GM23338 (cell line): ENCODE measurements at regions not wholly inside any gene's neighbourhood (a gene's known extent, or its start where the extent isn't known, plus 50 kb on each side); places are given as distances from the start of the nearest gene placed in this dataset.
A peak's percentile ranks its signal among the peaks of the same experiment; 100 is the strongest.

Experiments
- ATAC-seq: fragments of 200-7000 bp; cut with Tn5 transposase; 3 replicates; pipeline ENCODE4 v1.9.1; 2020
- DNase-seq: peaks from one replicate; pipeline ENCODE4 v3.0.0-alpha.2; 2015; ENCODE audit warnings: low spot score
- H2AFZ ChIP-seq: fragments of 200-600 bp; sonication (generic); 2 replicates; pipeline ENCODE4 v1.8.0; 2016; ENCODE audit warnings: antibody characterized with exemption, mild to moderate bottlenecking, moderate library complexity
- H3F3A ChIP-seq: fragments of 200-600 bp; sonication (generic); replicated peaks from 2 replicates; pipeline ENCODE4 v1.8.0; 2017; ENCODE audit warnings: antibody characterized with exemption, mixed run types, low read depth
- H3K27ac ChIP-seq: fragments of 200-600 bp; sonication (generic); 2 replicates; pipeline ENCODE4 v1.6.1; 2016; ENCODE audit warnings: low read depth
- H3K27me3 ChIP-seq: fragments of 200-600 bp; sonication (generic); 2 replicates; pipeline ENCODE4 v1.8.0; 2016; ENCODE audit warnings: mild to moderate bottlenecking, mixed run types, moderate library complexity; ENCODE audit not compliant: insufficient read depth
- H3K36me3 ChIP-seq: fragments of 200-600 bp; sonication (generic); 2 replicates; pipeline ENCODE4 v1.8.0; 2016; ENCODE audit warnings: mild to moderate bottlenecking; ENCODE audit not compliant: insufficient read depth
- H3K4me1 ChIP-seq: fragments of 200-600 bp; sonication (generic); 2 replicates; pipeline ENCODE4 v1.8.0; 2016; ENCODE audit warnings: mild to moderate bottlenecking, moderate library complexity; ENCODE audit not compliant: insufficient read depth
- H3K4me2 ChIP-seq: fragments of 200-600 bp; sonication (generic); 2 replicates; pipeline ENCODE4 v1.7.1; 2017; ENCODE audit warnings: mixed run types
- H3K4me3 ChIP-seq: fragments of 200-600 bp; sonication (generic); 2 replicates; pipeline ENCODE4 v1.6.1; 2016; ENCODE audit warnings: mixed run types
- H3K79me2 ChIP-seq: fragments of 200-600 bp; sonication (generic); replicated peaks from 2 replicates; pipeline ENCODE4 v1.8.0; 2017; ENCODE audit warnings: mild to moderate bottlenecking; ENCODE audit not compliant: insufficient read depth
- H3K9me2 ChIP-seq: fragments of 200-600 bp; sonication (generic); 2 replicates; pipeline ENCODE4 v1.8.0; 2017; ENCODE audit not compliant: insufficient read depth
- H4K20me1 ChIP-seq: fragments of 200-600 bp; sonication (generic); replicated peaks from 2 replicates; pipeline ENCODE4 v1.8.0; 2017; ENCODE audit warnings: mild to moderate bottlenecking; ENCODE audit not compliant: insufficient read depth
- H3K27ac Mint-ChIP-seq: 2 replicates; pipeline ENCODE4 v1.8.0; 2020; ENCODE audit warnings: inconsistent platforms, mild to moderate bottlenecking, moderate library complexity, mixed read lengths
- H3K27me3 Mint-ChIP-seq: 3 replicates; pipeline ENCODE4 v1.8.0; 2022; ENCODE audit warnings: low read depth, mild to moderate bottlenecking, moderate library complexity, mixed read lengths, inconsistent platforms; ENCODE audit not compliant: insufficient read depth, poor library complexity
- H3K36me3 Mint-ChIP-seq: 3 replicates; pipeline ENCODE4 v1.8.0; 2021; ENCODE audit warnings: low read depth, mild to moderate bottlenecking, inconsistent platforms, moderate library complexity, mixed read lengths
- H3K4me1 Mint-ChIP-seq: 3 replicates; pipeline ENCODE4 v1.8.0; 2020; ENCODE audit warnings: mild to moderate bottlenecking, inconsistent platforms, mixed read lengths
- H3K4me3 Mint-ChIP-seq: 3 replicates; pipeline ENCODE4 v1.8.0; 2021; ENCODE audit warnings: moderate library complexity, mild to moderate bottlenecking, inconsistent platforms, mixed read lengths
- H3K9me3 Mint-ChIP-seq: 3 replicates; pipeline ENCODE4 v1.8.0; 2020; ENCODE audit warnings: moderate library complexity, mild to moderate bottlenecking, inconsistent platforms, mixed read lengths
- STAT1 ChIP-seq: IDR thresholded peaks from one replicate; pipeline ENCODE4 v1.6.1; 2016; ENCODE audit warnings: antibody characterized with exemption; ENCODE audit not compliant: unreplicated experiment
- TF ChIP-seq, protein P1 (sequence below), 2 experiments: fragments of 200-600 bp in 1 of 2; sonication (generic) in 1 of 2; conservative IDR thresholded peaks; 2 replicates each; pipeline versions ENCODE4 v1.5.1 to v1.6.1; 2016 to 2017; ENCODE audit warnings: antibody characterized with exemption in 2 of 2, low read depth in 2 of 2, mild to moderate bottlenecking in 2 of 2, moderate library complexity in 1 of 2

DNA sequence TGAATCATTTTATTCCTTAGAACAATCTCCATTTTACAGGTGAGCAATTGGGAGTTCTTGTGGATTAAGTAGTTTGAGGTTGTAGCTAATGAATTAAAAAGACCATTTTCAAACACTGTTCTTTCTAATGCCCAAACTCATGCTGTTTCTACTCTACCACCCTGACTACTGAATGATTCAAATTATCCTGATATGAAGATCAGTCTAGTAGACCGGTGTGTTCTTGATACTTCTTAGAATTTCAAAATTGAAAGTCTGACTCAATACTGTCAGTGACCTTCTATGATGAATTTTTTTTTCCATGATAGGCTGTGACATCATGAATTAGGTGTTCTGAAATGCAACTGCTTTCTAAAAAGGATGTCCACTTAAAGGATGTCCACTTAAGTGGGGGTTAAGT is 515.5 kb downstream of the DMAC1 start:
- Histone ChIP-seq H3K27me3 (no peaks in the 10 kb centered on the region), H2AFZ (no peak overlapping the region), H3K4me2 (no peak overlapping the region), H3K4me1 (peaks cover 18% of the 10 kb centered on the region; the same call in 1 of the 2 replicates), H3K79me2 (no peaks in the 10 kb centered on the region), H3K36me3 (no peaks in the 10 kb centered on the region), H3K4me3 (no peak overlapping the region), H3K9me2 (peaks cover 14% of the 10 kb centered on the region), H3F3A (no peaks in the 10 kb centered on the region), H4K20me1 (no peaks in the 10 kb centered on the region), H3K27ac (no peak overlapping the region)
- Mint-ChIP-seq H3K4me1 (peaks cover 36% of the 10 kb centered on the region), H3K36me3 (0 out of 3 replicates have a peak, but pooled peaks cover 2% of the 10 kb centered on the region), H3K27me3 (peaks cover 1% of the 10 kb centered on the region), H3K9me3 (peaks cover 19% of the 10 kb centered on the region; the same call in 2 of the 3 replicates), H3K4me3 (no peak overlapping the region), H3K27ac (no peak overlapping the region)
- TF ChIP-seq, protein P1, sequence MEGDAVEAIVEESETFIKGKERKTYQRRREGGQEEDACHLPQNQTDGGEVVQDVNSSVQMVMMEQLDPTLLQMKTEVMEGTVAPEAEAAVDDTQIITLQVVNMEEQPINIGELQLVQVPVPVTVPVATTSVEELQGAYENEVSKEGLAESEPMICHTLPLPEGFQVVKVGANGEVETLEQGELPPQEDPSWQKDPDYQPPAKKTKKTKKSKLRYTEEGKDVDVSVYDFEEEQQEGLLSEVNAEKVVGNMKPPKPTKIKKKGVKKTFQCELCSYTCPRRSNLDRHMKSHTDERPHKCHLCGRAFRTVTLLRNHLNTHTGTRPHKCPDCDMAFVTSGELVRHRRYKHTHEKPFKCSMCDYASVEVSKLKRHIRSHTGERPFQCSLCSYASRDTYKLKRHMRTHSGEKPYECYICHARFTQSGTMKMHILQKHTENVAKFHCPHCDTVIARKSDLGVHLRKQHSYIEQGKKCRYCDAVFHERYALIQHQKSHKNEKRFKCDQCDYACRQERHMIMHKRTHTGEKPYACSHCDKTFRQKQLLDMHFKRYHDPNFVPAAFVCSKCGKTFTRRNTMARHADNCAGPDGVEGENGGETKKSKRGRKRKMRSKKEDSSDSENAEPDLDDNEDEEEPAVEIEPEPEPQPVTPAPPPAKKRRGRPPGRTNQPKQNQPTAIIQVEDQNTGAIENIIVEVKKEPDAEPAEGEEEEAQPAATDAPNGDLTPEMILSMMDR (conservative IDR thresholded peaks at IDR 0.05; ENCODE audit: low read depth in 2 of 2) = no peak
- DNase-seq (no peak), ATAC-seq (no peak)

- H3K4me2 ChIP-seq = no peak overlapping the region
- no peak overlapping the region for H3K27ac ChIP-seq
- H3K9me2 ChIP-seq = 0 out of 2 replicates have a peak, but pooled peaks cover 12% of the 10 kb centered on the region
- no peak overlapping the region for H2AFZ ChIP-seq
- Mint-ChIP-seq H3K9me3 (no peaks in the 10 kb centered on the region; the same call in 2 of the 3 replicates), H3K27me3 (peaks cover 3% of the 10 kb centered on the region), H3K27ac (no peak overlapping the region), H3K36me3 (no peaks in the 10 kb centered on the region), H3K4me1 (peaks cover 9% of the 10 kb centered on the region), H3K4me3 (no peak overlapping the region)
- H3K4me3 ChIP-seq = no peak overlapping the region
- no peaks in the 10 kb centered on the region for H3F3A ChIP-seq
- no peaks in the 10 kb centered on the region for H3K36me3 ChIP-seq
- DNase-seq = peak; percentile 38
- no peak for TF ChIP-seq STAT1
- TF ChIP-seq, protein P1 (conservative IDR thresholded peaks at IDR 0.05; ENCODE audit: low read depth in 2 of 2) = peak; percentile 63 to 77
- H3K27me3 ChIP-seq = no peaks in the 10 kb centered on the region
- H3K79me2 ChIP-seq = no peaks in the 10 kb centered on the region
- no peaks in the 10 kb centered on the region for H4K20me1 ChIP-seq
- ATAC-seq = peak; percentile 80
- no peaks in the 10 kb centered on the region for H3K4me1 ChIP-seq
Measured at GRCh38 chr9:7273575-7273974, 515.8 kb downstream of the KDM4C start.

- Histone ChIP-seq H3K36me3 (no peaks in the 10 kb centered on the region), H3K27me3 (no peaks in the 10 kb centered on the region), H3K4me3 (no peak overlapping the region), H3K27ac (no peak overlapping the region), H3F3A (no peaks in the 10 kb centered on the region), H3K9me2 (0 out of 2 replicates have a peak, but pooled peaks cover 12% of the 10 kb centered on the region), H4K20me1 (no peaks in the 10 kb centered on the region), H2AFZ (peak overlapping the region; percentile 74; the same call in 1 of the 2 replicates), H3K79me2 (no peaks in the 10 kb centered on the region), H3K4me1 (no peaks in the 10 kb centered on the region), H3K4me2 (no peak overlapping the region)
- H3K4me1 Mint-ChIP-seq = peaks cover 7% of the 10 kb centered on the region; the same call in 1 of the 3 replicates
- ATAC-seq (no peak), DNase-seq (no peak)
- no peaks in the 10 kb centered on the region for H3K36me3 Mint-ChIP-seq
- H3K27ac Mint-ChIP-seq = no peak overlapping the region
- no peak for TF ChIP-seq STAT1
- no peaks in the 10 kb centered on the region for H3K9me3 Mint-ChIP-seq
- H3K27me3 Mint-ChIP-seq = no peaks in the 10 kb centered on the region
- no peak overlapping the region for H3K4me3 Mint-ChIP-seq
Measured at GRCh38 chr9:7266911-7267595, 509.3 kb downstream of the KDM4C start.
